Fibroblast of upper back skin (primary cell): ENCODE measurements at regions not wholly inside any gene's neighbourhood (a gene's known extent, or its start where the extent isn't known, plus 50 kb on each side); places are given as distances from the start of the nearest gene placed in this dataset.
"Not testable (repeated sequence)": the region's sequence is repeated elsewhere in the genome, so short reads cannot be mapped to it uniquely, and the experiment has no call there.

Experiments
- DNase-seq: peaks from one replicate; pipeline ENCODE4 v3.0.0-alpha.2; 2013

DNA sequence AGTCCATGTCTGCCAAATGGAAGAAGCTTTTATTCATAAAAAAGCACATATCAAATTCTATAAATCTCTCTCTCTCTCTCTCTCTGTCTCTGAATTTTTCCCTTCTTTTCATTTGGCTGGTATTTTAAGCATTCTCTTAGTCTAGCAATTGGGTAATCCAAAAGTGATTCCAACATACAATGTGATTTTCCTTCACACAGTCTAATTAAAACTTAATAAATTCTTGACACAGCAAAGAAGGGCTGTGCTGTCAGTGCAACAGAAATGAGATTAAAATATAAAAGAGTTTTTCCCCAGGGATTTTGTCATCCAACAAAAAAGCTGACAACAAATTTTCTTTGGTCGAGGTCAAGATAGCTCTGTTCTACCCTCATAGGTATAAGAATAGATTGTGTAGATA, 216.9 kb downstream of the CENPC start:
- DNase-seq, result no peak

DNA sequence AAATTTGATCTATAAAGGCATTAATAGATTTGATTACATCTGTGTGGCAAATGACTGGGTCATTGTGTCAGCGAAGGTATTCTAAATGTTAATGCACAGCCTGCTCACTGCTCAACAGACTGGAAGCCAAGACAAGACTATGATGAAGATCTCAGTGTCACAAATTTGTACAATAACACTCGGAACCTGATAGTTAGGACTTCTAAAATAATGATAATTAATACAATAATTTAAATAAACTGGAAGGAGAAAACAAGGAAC, 217.4 kb downstream of the CENPC start:
- DNase-seq, result no peak

DNA sequence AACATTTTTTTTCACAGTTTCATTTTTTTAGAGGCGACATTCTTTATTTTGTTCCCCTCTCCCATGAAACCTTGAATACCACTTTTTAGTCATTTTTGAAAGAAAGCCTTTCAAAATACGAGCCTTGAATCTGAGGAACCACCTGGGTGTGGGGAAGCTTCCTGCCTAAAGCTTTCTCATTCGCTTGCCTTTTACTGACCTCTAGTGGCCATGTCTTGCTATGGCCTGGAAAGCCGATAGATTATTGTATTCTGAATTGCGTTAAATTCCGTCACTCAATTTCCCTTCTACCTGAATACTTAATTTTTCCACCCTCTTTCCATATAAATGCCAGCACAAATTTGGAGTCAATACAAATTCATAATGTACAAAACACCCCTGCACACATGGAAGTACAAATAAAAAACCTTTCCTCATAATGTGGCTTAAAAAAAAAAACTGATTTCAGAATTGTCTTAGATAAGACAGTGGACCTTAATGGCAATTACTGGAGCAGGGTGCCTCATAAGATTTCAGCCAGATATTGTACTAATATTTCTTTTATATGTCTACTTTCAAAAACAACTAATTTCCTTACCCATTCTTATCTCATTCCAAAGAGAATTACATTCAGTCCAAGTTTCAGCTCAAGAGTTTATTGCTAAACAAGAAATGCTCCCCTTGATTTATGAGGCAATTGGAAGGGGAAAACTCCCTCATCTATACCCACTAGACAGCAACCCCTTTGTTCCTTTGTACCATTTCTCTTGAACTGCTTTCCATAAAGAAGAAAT, 217.9 kb downstream of the CENPC start:
- peak; percentile 36 for DNase-seq

DNA sequence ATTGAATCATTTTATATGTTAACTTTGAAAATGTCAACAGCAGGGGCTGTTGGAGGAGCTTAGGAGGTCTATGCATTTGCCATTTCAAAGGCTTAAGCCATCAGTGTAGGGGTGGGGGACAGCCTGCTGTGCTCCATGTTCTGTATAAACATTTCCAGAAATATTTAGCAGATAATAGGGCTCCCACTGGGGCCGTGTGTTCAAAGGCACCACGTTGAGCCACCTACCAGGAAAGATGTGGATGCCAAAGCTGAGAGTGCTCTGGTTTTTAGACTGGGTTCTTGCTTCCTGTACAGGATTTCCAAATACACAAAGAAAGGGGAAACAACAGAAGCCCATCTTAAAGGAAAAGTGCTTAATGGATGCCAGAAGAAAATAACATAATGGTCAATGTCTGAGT, 219.5 kb downstream of the CENPC start:
- DNase-seq, result no peak

DNA sequence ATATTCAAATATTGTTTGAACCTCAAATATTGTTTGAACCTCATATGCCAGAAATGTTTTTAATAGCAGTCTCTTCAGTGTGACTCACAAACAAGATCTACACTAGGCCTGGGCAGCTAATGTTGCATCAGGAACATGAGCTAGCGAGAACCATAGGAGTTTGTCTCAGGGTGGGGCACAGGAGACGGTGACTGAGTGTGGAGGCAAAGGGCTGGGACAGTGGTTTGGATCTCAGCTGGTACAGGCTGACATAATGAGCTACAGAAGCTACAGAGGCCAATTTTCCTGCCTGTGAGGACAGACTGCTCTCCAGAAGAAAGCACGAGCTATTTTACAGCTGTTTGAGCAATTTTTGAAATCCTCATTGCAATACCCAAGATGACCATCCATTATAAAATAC, 224.7 kb downstream of the CENPC start:
- DNase-seq, result no peak

DNA sequence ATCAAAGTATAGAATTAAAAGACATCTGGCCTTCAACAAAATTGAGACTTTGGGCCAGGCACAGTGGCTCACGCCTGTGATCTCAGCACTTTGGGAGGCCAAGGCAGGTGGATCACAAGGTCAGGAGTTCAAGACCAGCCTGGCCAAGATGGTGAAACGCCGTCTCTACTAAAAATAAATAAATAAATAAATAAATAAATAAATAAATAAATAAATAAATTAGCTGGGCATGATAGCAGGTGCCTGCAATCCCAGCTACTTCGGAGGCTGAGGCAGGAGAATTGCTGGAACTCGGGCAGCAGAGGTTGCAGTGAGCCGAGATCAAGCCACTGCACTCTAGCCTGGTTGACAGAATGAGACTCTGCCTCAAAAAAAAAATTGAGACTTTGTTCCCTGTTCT, 225.7 kb downstream of the CENPC start:
- DNase-seq, result not testable (repeated sequence)

DNA sequence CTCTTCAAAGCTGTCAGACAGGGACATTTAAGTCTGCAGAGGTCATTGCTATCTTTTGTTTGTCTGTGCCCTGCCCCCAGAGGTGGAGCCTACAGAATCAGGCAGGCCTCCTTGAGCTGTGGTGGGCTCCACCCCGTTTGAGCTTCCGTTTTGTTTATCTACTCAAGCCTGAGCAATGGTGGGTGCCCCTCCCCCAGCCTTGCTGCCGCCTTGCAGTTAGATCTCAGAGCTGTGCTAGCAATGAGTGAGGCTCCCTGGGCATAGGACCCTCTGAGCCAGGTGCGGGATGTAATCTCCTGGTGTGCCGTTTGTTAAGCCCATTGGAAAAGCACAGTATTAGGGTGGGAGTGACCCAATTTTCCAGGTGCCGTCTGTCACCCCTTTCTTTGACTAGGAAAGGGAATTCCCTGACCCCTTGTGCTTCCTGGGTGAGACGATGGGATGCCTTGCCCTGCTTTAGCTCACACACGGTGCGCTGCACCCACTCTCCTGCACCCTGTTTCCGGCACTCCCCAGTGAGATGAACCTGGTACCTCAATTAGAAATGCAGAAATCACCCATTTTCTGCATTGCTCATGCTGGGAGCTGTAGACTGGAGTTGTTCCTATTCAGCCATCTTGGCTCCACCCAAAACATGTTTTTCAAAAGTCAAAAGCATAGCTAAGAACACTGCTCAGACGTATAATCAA, 244.7 kb downstream of the CENPC start:
- not testable (repeated sequence) for DNase-seq

DNA sequence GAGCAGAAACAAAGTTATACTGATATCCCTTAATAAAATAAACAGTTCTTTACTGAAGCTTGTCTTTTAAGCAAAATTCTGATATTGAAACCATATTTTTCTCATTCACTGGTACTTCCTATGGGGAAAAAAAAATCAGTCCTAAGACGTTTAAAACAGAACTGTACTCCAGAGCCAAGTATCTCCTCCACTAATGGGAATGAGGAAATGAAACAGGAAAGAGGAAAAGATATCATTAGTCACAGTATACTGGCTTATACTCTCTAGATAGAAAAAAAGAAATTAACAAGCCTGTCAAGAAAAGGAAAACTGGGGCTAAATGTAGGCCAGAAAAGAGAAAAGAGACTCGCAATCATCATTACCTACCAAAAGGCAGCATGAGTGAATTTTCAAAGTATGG, 252.7 kb downstream of the CENPC start:
- DNase-seq, result no peak

DNA sequence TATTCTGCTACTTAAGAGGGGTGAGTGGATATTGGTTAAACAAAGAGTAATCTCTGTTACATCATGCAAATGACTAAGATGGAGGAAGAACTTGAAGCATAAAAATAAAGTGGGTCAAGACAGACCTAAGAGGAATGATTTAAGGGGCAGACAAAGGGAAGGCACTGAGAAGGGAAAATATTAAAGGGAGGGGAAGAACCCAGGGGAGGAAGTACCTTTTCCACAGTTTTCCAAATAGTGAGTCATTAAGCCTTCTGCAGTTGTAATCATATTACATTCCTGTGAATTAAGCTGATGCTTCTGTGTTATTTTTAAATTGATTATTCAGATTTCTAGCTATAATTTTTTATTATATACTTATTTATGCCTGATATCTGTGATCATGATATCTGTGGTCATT, 253.3 kb downstream of the CENPC start:
- no peak for DNase-seq

DNA sequence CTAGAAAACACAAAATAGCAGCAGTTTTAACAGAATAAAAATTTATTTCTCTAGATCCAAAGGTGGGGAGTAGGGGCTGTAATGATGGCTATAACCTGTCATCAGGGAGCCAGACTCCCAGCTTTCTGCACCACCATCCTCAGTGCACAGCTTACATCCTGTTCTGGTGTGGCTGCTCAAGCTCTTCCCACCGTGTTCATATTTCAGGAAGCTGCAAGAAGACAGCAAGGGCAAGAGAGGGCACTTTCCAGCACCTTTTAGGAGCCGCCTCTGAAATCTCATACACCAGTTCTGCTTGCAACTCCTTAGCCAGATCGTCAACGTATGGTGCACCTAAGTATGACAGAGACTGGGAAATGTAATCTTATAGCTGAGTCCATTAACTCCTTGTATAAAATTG, 253.7 kb downstream of the CENPC start:
- DNase-seq, result no peak

DNA sequence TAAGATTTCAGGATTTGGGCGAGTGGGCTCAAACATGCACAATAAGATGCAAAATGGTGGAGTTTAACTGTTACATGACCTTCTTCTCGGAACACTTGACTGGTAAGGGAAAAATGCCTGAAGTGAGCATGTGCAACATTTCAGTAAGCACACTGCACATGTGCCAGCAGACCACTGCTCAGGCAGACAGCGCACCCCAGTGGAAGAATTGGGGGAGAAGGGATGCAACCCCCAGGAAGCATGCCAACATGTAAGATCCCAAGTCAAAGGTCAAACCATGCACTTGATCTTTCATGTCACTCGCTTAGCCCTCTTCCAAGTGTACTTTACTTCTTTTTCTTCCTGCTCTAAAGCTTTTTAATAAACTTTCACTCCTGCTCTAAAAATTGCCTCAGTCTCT, 256.3 kb downstream of the CENPC start:
- no peak for DNase-seq

DNA sequence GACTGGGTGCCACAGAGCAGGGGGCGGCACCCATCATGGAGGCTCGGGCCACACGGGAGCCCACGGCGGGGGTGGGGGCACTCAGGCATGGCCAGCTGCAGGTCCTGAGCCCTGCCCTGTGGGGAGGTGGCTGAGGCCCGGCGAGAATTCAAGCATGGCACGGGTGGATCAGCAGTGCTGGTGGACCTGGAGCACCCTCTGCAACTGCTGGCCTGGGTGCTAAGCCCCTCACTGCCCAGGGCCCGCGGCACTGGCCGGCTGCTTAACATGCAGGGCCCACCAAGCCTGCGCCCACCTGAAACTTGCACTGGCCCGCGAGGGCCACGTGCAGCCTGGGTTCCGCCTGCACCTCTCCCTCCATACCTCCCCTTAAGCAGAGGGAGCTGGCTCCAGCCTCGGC, 258.6 kb downstream of the CENPC start:
- DNase-seq, result no peak

DNA sequence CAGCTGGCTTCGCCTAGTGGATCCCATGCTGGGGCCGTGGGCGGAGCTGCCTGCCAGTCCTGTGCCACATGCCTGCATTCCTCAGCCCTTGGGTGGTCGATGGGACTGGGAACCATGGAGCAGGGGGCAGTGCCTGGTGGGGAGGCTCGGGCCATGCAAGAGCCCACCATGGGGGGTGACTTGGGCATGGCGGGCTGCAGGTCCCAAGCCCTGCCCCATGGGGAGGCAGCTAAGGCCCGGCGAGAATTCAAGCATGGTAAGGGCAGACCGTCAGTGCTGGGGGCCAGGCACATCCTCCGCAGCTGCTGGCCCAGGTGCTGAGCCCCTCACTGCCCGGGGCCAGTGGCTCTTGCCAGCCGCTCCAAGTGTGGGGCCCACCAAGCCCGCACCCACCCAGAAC, 262.6 kb downstream of the CENPC start:
- no peak for DNase-seq

DNA sequence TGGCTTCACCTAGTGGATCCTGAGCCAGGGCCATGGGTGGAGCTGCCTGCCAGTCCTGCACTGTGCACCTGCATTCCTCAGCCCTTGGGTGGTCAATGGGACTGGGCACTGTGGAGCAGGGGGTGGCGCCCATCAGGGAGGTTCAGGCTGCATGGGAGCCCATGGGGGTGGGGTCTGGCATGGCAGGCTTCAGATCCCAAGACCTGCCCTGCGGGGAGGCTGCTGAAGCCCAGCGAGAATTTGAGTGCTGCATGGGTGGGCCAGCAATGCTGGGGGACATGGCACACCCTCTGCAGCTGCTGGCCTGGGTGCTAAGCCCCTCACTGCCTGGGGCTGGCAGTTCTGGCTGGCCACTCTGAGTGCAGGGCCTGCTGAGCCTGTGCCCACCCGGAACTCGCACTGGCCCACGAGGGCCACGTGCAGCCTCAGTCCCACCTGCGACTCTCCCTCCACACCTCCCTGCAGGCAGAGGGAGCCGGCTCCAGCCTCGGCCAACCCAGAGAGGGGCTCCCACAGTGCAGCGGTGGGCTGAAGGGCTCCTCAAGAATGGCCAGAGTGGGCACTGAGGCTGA, 270.0 kb downstream of the CENPC start:
- DNase-seq, result no peak

DNA sequence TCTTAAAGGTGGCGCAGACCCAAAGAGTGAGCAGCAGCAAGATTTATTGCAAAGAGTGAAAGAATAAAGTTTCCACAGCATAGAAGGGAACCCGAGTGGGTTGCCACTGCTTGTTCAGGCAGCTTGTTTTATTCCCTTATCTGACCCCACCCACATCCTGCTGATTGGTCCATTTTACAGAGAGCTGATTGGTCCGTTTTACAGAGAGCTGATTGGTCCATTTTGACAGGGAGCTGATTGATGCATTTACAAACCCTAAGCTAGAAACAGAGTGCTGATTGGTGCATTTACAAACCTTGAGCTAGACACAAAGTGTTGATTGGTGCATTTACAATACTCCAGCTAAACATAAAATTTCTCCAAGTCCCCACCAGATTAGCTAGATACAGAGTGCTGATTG, 270.6 kb downstream of the CENPC start:
- DNase-seq, result not testable (repeated sequence)

DNA sequence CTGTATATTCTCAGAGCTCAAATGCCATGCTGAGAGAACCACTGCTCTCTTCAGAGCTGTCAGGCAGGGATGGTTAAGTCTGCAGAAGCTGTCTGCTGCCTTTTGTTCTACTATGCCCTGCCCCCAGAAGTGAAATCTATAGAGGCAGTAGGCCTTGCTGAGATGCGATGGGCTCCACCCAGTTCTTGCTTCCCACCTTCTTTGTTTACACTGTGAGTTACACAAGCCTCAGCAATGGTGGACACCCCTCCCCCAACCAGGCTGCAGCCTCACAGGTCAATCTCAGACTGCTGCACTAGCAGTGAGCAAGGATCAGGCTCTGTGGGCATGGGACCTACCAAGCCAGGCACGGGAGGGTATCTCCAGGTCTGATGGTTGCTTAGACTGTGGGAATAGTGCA, 271.6 kb downstream of the CENPC start:
- no peak for DNase-seq

DNA sequence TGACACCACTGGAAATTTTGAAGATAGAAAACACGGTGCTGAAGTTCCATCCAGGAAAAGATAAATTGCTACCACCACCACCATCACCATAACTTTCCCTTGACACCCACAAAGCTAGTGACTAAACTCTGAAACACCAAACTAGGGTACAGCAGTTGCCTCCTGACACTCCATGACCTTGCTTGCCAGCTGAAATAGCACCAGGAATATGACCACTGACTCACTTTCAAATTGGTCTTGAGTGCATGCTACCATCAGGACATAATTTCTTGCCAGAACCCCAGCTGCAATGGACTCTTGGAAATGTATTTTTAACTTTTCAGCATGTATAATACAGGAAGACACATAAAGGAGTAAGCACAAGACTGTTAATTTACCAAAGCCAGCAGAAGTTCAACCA, 283.3 kb downstream of the CENPC start:
- DNase-seq, result no peak

DNA sequence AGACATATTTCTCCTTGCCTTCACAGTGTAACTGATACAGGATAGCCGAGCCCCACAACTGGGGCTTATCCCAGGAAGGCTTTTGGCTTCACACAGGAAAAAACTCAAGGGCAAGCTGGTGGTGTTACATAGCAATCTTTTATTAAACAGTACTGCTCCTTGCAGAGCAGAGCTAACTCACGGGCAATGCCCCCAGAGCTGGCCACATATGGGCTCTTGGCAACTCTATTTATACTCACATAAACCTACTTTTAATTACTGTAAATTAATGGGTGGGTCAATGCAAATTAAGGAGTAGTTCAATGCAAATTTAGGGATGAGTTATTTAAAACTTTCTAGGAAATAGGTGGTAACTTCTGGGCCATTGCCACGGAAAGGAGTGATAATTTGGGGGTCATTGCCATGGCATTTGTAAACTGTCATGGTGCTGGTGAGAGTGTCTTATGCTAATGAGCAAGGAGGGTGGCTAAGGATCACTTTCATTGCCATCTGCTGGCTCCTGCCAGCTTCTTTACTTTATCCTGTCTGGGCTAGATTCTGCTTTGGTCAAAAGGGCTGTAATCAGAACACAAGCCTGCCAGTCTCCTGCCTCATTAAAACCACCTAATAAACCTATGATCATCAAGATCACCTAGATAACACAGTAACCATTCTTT, 288.8 kb downstream of the CENPC start:
- no peak for DNase-seq

DNA sequence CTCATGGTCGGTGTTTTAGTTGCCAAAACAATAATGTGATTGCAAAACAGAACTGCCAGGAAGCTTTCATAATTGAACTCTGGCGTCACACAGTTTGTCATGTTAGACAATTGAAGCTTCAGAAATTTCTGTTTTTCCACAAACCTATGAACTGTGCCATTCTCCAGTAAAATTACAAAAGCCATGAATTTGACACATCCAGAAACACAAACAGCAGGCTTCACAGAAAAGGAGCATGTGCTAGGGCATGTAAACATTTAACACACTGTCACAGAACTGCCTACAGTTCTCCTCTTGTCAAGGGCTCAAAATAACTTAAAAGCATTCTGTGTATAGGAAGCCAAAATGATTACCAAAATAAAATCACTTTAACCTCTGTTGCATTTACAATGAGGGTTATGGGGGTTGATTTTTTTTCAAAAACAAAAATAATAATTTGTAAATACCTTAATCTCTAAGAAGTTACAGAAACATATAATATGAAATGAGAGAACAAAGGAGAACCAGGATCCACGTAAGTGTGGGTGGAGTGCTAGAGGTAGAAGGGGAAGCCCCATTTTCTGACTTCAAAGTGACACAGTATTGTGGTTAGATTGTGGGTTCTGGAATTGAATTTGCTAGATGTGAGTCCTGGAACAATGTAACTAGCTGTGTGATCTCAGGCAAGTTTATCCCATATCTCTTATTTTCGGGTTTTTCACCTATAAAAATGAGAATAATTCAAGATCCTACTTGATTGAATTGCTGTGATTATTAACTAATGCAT, 295.0 kb downstream of the CENPC start:
- no peak for DNase-seq

DNA sequence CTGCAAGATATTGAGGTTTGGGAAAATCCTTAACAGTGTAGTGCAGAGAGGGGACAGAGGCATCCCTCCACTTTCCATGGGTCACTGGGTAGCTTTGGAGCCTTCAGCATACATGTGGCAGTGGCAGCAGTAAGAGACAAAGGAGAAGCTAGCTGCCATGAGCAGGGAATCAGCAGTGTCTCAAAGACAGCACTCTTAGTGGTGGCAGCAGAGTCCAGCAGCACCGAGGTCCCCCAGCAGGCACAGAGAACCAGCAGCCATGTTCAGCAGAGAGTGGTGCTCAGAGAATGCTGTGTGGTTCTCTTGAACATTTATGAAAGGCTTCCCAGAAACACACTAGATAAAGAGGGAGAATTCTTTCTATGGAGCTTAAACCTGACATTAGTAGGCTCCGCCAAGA, 308.5 kb downstream of the CENPC start:
- DNase-seq, result no peak

DNA sequence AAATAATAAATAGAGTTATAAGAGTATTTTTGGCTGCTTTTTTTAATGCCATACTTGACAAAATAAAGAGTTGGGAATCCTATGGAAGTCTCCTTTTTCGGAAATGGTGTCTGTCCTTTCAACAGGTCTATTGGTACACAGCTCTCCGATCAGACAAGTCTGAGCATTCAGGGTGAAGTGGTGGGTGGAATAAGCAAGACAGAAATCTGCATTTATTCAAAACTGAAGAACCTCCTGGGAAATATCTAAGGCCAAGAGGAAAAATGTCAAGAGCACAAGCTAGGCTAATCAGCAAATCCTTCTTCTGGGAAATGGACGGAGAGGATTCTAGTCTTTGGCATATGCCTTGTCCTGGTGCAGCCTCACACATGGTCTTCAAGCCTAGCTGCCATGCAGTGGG, 309.0 kb downstream of the CENPC start:
- DNase-seq, result no peak

DNA sequence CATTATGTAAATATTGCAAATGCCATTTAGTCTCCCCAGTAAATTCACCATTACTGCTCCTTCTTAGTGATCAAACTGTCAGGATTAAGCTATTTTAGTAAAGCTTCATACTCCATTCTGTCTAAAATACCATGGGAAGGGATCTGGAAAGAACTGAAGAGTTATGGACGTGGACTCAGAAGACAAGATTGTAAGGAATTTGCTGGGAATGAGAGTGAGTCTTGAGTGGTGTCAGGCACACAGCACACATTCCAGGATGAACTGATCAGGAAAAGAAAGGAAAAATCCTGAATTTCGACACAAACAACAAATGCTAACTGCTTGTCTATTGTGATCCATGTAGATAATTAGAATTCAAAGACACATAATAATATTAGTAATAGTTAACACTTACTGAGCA, 311.0 kb downstream of the CENPC start:
- peak; percentile 58 for DNase-seq

DNA sequence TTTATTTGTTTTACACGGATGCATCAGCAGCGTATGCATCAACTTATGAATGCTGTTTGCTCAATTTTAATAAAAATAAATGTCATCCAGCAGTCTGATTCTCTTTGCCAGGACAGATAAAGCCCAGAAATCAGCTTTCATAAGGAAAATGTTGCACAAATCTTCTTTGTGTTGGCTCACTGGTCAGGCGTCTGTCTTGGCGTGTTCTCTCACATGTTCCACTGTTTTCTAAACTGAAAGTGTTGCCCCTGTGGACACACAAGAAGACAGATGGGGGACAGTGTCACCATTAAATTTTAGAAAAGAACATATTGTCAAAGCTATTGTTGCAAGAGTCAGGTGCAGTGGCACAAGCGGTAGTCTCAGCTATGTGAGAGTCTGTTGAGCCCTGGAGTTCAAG, 316.2 kb downstream of the CENPC start:
- DNase-seq, result no peak
